ENCODE measurements at regions not wholly inside any gene's neighbourhood (a gene's known extent, or its start where the extent isn't known, plus 50 kb on each side); places are given as distances from the start of the nearest gene placed in this dataset.

DNA sequence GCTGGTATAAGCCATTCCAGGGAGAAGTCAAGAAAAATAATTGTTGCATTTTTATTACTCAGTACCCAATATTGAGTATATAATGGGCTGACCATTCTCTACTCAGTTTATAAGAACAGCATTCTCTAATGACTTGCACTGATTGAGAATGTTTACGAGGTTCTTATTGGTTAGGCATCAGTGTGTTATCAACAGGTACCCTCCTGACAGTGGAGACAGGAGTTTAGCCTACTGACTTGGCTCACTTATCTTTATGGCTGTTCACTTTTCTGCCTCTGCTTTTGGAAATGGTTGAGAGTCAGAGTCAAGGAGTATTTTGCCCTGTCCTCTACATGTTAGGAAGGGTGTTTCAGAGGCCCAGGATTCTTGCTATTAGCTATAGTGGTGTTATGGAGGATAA, 228.0 kb upstream of the RGS6 start:
- H3K36me3 Mint-ChIP-seq (ENCODE audit: insufficient read depth, unreplicated experiment): peaks cover 34% of the 10 kb centered on the region
- CTCF ChIA-PET: interaction anchor here (0.7 kb wide), 1 partner anchor 11 kb away, joined by 3 read pairs; no protein-coding TSS in a partner anchor
- intact Hi-C loops (cut with micrococcal nuclease): no loop called here
- TF ChIP-seq CTCF (IDR thresholded peaks at IDR 0.05; ENCODE audit: unreplicated experiment): no peak
- POLR2A ChIA-PET: interaction anchor here (0.7 kb wide), 1 partner anchor 39 kb away, joined by 3 read pairs; no protein-coding TSS in a partner anchor
- H3K27ac Mint-ChIP-seq (ENCODE audit: low read depth, unreplicated experiment): no peak overlapping the region
- no peaks in the 10 kb centered on the region for H3K27me3 Mint-ChIP-seq (ENCODE audit: insufficient read depth, unreplicated experiment)
- DNase-seq (ENCODE audit: unreplicated experiment): no peak
- no peak overlapping the region for H3K4me3 Mint-ChIP-seq (ENCODE audit: unreplicated experiment)
- no TSS peak for BruUV-seq (replicated peaks)
- no peaks in the 10 kb centered on the region for H3K9me3 Mint-ChIP-seq (ENCODE audit: unreplicated experiment)
- H3K4me1 Mint-ChIP-seq (ENCODE audit: insufficient read depth, unreplicated experiment): peaks cover 6% of the 10 kb centered on the region

GRCh38 chr14:71705460-71705859, 226.8 kb upstream of the RGS6 start:
- H3K36me3 Mint-ChIP-seq (ENCODE audit: insufficient read depth, unreplicated experiment): peaks cover 39% of the 10 kb centered on the region

GRCh38 chr14:71709076-71709475, 223.2 kb upstream of the RGS6 start:
- no peak for TF ChIP-seq CTCF (IDR thresholded peaks at IDR 0.05; ENCODE audit: unreplicated experiment)
- no peaks in the 10 kb centered on the region for H3K27me3 Mint-ChIP-seq (ENCODE audit: insufficient read depth, unreplicated experiment)
- BruUV-seq (replicated peaks): no TSS peak
- H3K36me3 Mint-ChIP-seq (ENCODE audit: insufficient read depth, unreplicated experiment): peaks cover 26% of the 10 kb centered on the region
- no peak for DNase-seq (ENCODE audit: unreplicated experiment)
- CTCF ChIA-PET: interaction anchor here (0.6 kb wide), 1 partner anchor 1055 kb away, joined by 3 read pairs; no protein-coding TSS in a partner anchor
- H3K4me1 Mint-ChIP-seq (ENCODE audit: insufficient read depth, unreplicated experiment): peaks cover 28% of the 10 kb centered on the region
- no peaks in the 10 kb centered on the region for H3K9me3 Mint-ChIP-seq (ENCODE audit: unreplicated experiment)
- intact Hi-C loops (cut with micrococcal nuclease): no loop called here
- H3K4me3 Mint-ChIP-seq (ENCODE audit: unreplicated experiment): no peak overlapping the region
- H3K27ac Mint-ChIP-seq (ENCODE audit: low read depth, unreplicated experiment): no peak overlapping the region
- POLR2A ChIA-PET: no interaction called here

More at GRCh38 chr14:71705460-71705859, 226.8 kb upstream of the RGS6 start:
- no peak overlapping the region for H3K27ac Mint-ChIP-seq (ENCODE audit: low read depth, unreplicated experiment)
- intact Hi-C loops (cut with micrococcal nuclease): no loop called here
- POLR2A ChIA-PET: no interaction called here
- no TSS peak for BruUV-seq (replicated peaks)
- no peak for DNase-seq (ENCODE audit: unreplicated experiment)
- no peak overlapping the region for H3K4me3 Mint-ChIP-seq (ENCODE audit: unreplicated experiment)
- H3K9me3 Mint-ChIP-seq (ENCODE audit: unreplicated experiment): no peaks in the 10 kb centered on the region
- peaks cover 6% of the 10 kb centered on the region for H3K4me1 Mint-ChIP-seq (ENCODE audit: insufficient read depth, unreplicated experiment)
- no peak for TF ChIP-seq CTCF (IDR thresholded peaks at IDR 0.05; ENCODE audit: unreplicated experiment)
- CTCF ChIA-PET: no interaction called here
- H3K27me3 Mint-ChIP-seq (ENCODE audit: insufficient read depth, unreplicated experiment): no peaks in the 10 kb centered on the region

DNA sequence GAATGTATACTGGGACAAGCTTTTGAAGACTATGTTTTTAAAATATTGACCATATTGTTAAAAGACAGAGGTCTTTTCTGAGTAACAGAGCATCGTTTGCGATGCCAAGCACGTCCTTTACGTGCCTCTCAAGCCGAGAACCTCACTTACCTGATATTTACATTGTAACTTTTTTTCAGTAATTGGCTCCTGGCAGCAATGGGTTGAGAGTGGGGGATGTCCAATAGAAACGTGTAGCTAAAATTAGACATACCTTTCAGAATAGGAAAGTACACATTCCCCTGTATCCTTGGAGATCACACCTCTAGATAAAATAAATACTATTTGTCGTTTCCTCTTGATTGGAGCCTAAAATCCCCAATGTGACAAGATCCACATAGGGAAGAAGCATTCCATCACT, 222.2 kb upstream of the RGS6 start:
- no TSS peak for BruUV-seq (replicated peaks)
- Mint-ChIP-seq H3K4me1 (ENCODE audit: insufficient read depth, unreplicated experiment) (peaks cover 34% of the 10 kb centered on the region), H3K27ac (ENCODE audit: low read depth, unreplicated experiment) (no peak overlapping the region), H3K9me3 (ENCODE audit: unreplicated experiment) (no peaks in the 10 kb centered on the region), H3K36me3 (ENCODE audit: insufficient read depth, unreplicated experiment) (peaks cover 26% of the 10 kb centered on the region), H3K27me3 (ENCODE audit: insufficient read depth, unreplicated experiment) (no peaks in the 10 kb centered on the region), H3K4me3 (ENCODE audit: unreplicated experiment) (no peak overlapping the region)
- intact Hi-C loops (cut with micrococcal nuclease): loop anchor here (5.0 kb wide), 1 partner anchor 388 kb away; the partner anchor contains the start of gene SIPA1L1
- POLR2A ChIA-PET: no interaction called here
- no peak for TF ChIP-seq CTCF (IDR thresholded peaks at IDR 0.05; ENCODE audit: unreplicated experiment)
- CTCF ChIA-PET: interaction anchor here (1.2 kb wide), 1 partner anchor 145 kb away, joined by 3 read pairs; no protein-coding TSS in a partner anchor
- no peak for DNase-seq (ENCODE audit: unreplicated experiment)

Measured in MCF 10A (cell line).